ENCODE measurements at regions not wholly inside any gene's neighbourhood (a gene's known extent, or its start where the extent isn't known, plus 50 kb on each side); places are given as distances from the start of the nearest gene placed in this dataset.

- intact Hi-C loops (cut with DNase I) = no loop called here
- H3K4me3 ChIP-seq = no peak overlapping the region
- no peaks in the 10 kb centered on the region for H3K36me3 ChIP-seq
- H3K27ac ChIP-seq = no peak overlapping the region
- H3K4me1 ChIP-seq = no peaks in the 10 kb centered on the region
- no peaks in the 10 kb centered on the region for H3K27me3 ChIP-seq
- no peaks in the 10 kb centered on the region for H3K9me3 ChIP-seq
- TF ChIP-seq CTCF (IDR thresholded peaks at IDR 0.05) = no peak
- DNase-seq (ENCODE audit: low spot score in 2 of 2) = no peak
Measured at GRCh38 chr1:5686195-5686594, 306.0 kb downstream of the NPHP4 start.

GRCh38 chr1:5685446-5686040 is 306.7 kb downstream of the NPHP4 start:
- no peaks in the 10 kb centered on the region for H3K4me1 ChIP-seq
- H3K27me3 ChIP-seq = no peaks in the 10 kb centered on the region
- intact Hi-C loops (cut with DNase I) = no loop called here
- TF ChIP-seq CTCF (IDR thresholded peaks at IDR 0.05) = no peak
- no peaks in the 10 kb centered on the region for H3K36me3 ChIP-seq
- no peaks in the 10 kb centered on the region for H3K9me3 ChIP-seq
- no peak for DNase-seq (ENCODE audit: low spot score in 2 of 2)
- no peak overlapping the region for H3K4me3 ChIP-seq
- no peak overlapping the region for H3K27ac ChIP-seq

- H3K27me3 ChIP-seq = no peaks in the 10 kb centered on the region
- H3K36me3 ChIP-seq = no peaks in the 10 kb centered on the region
- H3K4me1 ChIP-seq = no peaks in the 10 kb centered on the region
- DNase-seq (ENCODE audit: low spot score in 2 of 2) = no peak
- no peak overlapping the region for H3K27ac ChIP-seq
- H3K4me3 ChIP-seq = no peak overlapping the region
- intact Hi-C loops (cut with DNase I) = no loop called here
- no peaks in the 10 kb centered on the region for H3K9me3 ChIP-seq
- no peak for TF ChIP-seq CTCF (IDR thresholded peaks at IDR 0.05)
Measured at GRCh38 chr1:5684791-5685190, 307.4 kb downstream of the NPHP4 start.

- Histone ChIP-seq H3K36me3 (no peaks in the 10 kb centered on the region), H3K9me3 (no peaks in the 10 kb centered on the region), H3K27me3 (no peaks in the 10 kb centered on the region), H3K27ac (no peak overlapping the region), H3K4me3 (no peak overlapping the region), H3K4me1 (no peaks in the 10 kb centered on the region)
- intact Hi-C loops (cut with DNase I) = no loop called here
- no peak for DNase-seq (ENCODE audit: low spot score in 2 of 2)
- TF ChIP-seq CTCF (IDR thresholded peaks at IDR 0.05) = no peak
Measured at GRCh38 chr1:5683446-5683845, 308.8 kb downstream of the NPHP4 start.

- no peak for DNase-seq (ENCODE audit: low spot score in 2 of 2)
- Histone ChIP-seq H3K27me3 (no peaks in the 10 kb centered on the region), H3K9me3 (no peaks in the 10 kb centered on the region), H3K4me1 (no peaks in the 10 kb centered on the region), H3K36me3 (no peaks in the 10 kb centered on the region), H3K4me3 (no peak overlapping the region), H3K27ac (no peak overlapping the region)
- intact Hi-C loops (cut with DNase I) = no loop called here
- TF ChIP-seq CTCF (IDR thresholded peaks at IDR 0.05) = no peak
Measured at GRCh38 chr1:5682626-5683225, 309.5 kb downstream of the NPHP4 start.

GRCh38 chr1:5681654-5682053 is 310.6 kb downstream of the NPHP4 start:
- Histone ChIP-seq H3K4me1 (no peaks in the 10 kb centered on the region), H3K4me3 (no peak overlapping the region), H3K36me3 (no peaks in the 10 kb centered on the region), H3K27ac (no peak overlapping the region), H3K9me3 (no peaks in the 10 kb centered on the region), H3K27me3 (no peaks in the 10 kb centered on the region)
- no peak for DNase-seq (ENCODE audit: low spot score in 2 of 2)
- no peak for TF ChIP-seq CTCF (IDR thresholded peaks at IDR 0.05)
- intact Hi-C loops (cut with DNase I) = no loop called here
